ENCODE measurements at regions not wholly inside any gene's neighbourhood (a gene's known extent, or its start where the extent isn't known, plus 50 kb on each side); places are given as distances from the start of the nearest gene placed in this dataset.

DNA sequence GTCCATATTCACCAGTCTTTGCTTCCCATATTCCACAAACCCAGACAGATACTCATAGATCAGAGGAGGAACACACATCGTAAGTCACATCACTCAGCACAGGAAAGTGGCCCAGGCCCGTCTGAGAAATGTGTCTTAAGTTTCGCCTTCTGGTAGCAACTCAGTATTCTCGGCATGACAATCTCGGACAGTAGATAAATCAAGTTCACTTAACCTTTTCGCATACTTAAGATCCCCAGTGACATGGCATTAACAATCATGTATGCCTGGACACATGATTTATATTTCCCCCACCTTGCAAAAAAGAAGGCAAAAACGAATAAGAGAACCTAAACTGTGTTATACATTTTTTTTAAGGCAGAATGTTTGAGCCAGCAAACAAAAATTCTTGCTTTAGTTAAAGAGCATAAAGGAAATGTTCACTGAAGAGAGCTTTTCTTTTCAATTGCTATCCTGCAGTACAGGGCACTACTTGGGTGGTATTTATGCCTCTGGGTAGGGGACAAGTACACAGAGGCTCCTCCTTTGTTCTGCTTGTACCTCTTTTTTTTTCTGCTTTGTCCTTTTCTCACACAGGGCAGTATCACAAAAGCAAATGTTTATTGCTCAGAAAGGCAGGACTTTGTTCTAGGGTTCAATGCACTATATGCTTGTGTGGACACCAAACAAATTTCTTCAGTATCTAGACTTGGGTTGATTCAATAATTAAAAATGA is 360.6 kb downstream of the TDRD3 start:
- no peak for DNase-seq

DNA sequence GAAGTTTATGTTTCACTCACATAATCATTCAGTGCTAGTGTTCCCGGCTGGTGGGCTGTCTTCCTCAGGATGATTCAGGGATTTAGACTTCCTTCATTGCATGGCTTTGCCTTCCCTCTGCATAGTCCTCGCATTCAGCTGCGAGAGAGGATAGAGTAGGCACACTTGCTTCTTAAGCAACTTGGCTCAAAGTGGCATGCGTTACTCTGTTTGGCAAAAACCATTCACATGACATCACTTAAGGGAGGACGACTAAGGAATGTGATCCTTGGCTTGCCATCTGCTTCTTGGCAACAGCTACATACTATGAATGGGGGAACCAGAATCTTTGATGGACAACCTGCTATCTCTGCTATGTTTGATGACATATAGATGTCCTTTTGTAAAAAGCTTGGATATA is 359.3 kb downstream of the TDRD3 start:
- DNase-seq = no peak

GRCh38 chr13:60755380-60756163 is 358.6 kb downstream of the TDRD3 start:
- DNase-seq = no peak

DNA sequence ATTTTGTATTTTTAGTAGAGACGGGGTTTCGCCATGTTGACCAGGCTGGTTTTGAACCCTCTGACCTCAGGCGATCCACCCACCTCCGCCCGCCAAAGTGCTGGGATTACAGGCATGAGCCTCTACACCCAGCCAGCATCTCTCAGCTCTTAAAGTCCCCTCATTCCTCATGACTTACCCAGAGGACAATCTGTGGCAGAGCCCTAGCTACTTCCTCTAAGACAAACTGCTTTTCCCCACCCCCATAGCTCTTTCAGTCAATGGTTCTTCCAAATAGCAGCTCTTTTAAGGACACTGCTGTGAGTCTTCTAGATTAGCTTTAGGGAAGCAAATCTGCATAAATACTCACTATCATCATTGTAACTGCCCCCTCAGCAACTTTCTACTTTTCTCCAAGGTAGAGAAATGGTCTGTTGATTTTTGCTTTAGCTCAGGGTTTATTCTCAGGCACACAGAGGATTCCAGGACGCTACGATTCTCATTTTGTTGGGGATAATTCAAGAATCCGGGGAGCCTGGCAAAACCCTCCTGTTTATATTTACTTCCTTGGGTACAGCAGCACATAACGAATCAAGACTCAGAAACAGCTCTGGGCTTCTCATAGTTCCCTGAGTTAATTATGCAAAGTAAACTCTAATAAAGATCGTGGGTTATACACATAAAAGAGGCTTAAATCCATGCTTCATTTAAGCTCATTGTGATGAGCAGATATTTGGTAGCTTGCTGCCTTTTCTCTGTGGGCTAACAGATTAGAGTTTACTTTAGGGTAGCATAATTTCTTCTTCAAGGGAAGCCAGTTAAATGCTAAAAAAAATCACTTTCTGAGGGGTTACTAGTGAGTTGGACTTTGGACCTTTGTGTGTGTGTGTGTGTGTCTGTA is 357.4 kb downstream of the TDRD3 start:
- no peak for DNase-seq

DNA sequence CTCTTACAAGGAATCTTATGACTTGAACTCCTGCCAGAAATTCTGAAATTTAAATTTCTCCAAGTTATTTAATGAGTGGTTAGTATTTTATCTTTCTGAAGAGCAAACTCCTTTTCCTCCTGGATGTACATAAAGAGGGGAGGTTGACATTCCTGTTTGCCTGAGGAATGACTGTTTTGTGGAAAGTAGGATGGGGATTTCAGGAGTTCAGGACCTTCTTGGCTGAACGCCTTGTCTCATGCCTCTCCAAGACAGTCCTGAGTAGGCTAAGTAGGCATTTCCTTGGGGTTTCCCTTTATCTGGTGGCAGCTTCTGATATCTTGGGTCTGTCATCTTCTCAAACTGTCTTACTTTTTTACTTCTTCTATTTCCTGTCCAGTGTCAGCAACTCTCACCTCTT is 356.6 kb downstream of the TDRD3 start:
- no peak for DNase-seq

DNA sequence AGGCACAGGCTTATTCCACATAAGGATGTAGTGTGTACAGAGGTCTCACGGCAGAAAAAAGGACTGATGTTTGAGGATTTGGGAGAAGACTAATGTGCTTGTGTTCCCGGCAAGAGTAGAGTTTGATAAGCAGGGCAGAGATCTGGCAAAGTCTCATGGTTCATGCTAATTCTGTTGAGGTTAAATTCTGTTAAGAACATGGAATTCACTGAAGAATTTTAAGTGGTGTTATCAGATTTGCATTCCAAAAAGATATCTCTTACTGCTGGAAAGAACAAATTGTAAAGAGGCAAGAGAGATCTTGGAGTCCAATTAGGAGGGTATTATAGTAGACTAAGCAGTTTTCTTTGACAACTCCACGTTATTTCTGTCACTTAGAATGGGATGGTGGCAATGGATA is 348.3 kb downstream of the TDRD3 start:
- DNase-seq = no peak

DNA sequence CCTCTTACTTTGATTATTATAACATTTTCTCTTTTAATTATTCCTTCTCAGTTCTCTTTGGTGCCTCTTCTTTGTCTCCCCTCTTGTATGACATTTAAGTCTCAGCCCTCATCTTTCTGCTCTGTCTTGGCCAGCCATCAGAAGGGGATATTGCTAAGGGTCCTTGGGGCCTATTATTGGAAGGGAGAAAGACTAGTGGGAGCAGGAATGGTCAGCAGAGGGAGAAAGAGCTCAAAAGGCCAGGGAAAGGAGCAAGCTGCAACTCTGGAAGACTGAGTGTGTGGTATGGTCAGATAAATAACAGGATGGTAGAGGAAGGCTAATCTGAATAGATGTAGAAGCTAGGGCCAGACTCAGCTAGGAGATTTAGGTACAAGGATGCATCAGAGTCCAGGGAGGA is 336.9 kb downstream of the TDRD3 start:
- no peak for DNase-seq

GRCh38 chr13:60727140-60727539 is 330.1 kb downstream of the TDRD3 start:
- no peak for DNase-seq

DNA sequence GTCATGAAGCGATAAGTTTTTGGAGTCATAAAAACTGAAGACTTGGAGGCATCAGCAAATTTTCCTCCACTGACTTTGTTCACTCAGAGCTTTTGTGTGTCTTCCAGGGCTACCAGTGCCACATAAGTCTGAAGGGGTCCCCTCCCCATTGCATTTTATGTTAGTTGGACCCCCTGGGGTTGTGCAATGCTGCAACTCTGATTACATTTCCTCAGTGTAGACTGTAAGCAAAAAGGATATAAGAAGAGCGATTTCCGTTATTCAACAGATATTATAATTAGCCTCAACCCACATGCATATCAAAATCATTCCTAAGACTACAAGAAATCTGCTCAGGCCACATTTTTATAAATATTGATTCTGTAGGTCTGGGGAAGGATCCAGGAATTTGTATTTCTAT is 324.0 kb downstream of the TDRD3 start:
- no peak for DNase-seq

GRCh38 chr13:60720590-60720989 is 323.6 kb downstream of the TDRD3 start:
- DNase-seq = no peak

GRCh38 chr13:60716313-60716712 is 319.3 kb downstream of the TDRD3 start:
- DNase-seq = no peak

GRCh38 chr13:60707878-60708277 is 310.9 kb downstream of the TDRD3 start:
- DNase-seq = no peak

DNA sequence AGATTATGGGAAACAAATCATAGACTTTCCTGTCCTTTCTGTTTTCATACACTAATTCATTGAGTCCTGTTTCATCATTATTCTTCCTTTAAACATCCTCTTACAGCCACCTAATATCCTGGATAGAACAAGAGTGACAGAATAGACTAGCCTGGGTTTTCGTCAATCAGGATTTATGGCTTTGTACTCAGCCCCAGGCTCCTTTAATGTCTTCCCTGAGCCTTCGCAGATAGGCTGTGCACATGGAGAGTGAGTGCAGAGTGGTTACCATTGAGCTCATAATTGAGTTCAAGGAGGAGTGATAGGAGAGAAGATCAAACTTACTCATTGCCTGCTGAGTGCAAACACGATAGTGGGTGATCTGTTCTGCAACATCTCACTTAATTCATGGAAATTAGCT is 304.9 kb downstream of the TDRD3 start:
- no peak for DNase-seq

- no peak for DNase-seq
Measured at GRCh38 chr13:60700994-60701393, 304.0 kb downstream of the TDRD3 start.

DNA sequence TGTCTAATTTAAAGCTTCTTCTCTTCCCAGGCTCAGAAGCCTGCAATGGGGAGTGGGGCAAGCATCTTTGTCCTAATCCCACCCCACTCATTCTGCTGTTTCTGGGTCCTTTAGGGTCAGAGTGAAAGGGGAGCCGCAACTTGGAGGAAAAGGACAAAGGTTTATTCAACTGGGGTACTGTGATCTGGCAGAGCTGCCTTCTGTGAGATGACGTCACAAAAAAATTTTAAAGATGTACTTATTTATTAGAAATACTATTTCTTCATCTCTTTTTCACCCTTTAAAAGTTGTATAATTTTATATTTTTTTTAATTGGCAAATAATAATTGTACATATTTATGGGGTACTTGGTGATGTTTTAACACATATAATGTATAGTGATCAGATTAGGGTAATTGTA is 302.6 kb downstream of the TDRD3 start:
- no peak for DNase-seq

DNA sequence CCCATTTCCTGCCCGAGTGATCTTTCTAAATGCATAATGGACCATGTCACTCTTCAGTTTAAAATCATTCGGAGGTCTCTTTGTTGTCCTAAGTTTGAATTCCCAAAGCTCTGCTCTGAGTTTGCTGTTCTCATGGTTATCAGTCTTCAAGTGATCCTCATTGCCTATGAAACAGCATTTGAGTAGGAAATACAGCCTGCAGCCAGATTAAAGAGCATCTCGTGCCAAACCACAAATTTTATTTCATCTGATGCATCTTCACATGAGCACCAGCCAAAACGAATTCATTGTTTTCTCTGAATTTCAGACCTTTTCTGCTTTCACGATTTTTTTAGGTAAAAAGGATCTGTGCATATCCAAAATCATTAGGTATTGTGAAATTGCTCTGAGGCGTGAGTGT is 299.6 kb downstream of the TDRD3 start:
- no peak for DNase-seq

- no peak for DNase-seq
Measured at GRCh38 chr13:60691268-60691667, 294.2 kb downstream of the TDRD3 start.

GRCh38 chr13:60690604-60691003 is 293.6 kb downstream of the TDRD3 start:
- no peak for DNase-seq

DNA sequence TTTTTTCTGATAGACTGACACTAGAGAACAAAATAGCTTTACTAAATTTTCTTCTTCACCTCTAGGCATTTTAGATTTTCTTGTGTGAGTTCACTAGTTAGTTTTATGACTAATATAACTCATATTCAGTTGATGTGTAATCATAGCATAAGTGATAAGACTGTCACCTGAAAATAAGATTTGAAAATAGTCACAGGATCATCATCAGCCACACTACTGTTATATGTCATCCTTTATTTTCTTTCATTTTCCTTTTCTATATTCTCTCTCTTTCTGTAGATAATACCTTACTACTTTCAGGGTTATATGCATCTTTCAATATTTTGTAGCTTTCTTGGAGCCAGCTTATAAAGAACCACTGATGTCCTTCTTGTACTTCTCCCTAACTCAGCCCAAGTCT is 292.6 kb downstream of the TDRD3 start:
- DNase-seq = no peak

DNA sequence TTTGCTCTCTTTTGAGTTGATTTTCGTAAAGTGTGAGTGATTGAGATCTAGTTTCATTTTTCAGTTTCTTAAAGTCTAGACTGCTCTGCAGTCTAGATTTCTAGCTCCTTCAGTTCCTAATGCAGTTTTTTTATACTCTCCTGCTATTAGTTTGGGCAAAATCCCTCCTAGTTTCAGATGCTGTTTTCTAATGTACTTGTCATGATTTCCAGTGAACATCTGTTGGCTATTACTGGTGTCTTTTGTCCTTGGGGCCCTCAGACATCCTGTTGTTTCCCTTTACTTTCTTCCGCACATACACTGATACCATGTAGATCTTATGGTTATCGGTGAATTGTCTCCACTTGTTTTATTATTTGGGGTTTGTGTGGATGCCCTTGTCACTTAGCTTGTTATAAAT is 292.1 kb downstream of the TDRD3 start:
- DNase-seq = no peak

GRCh38 chr13:60679928-60680694 is 283.1 kb downstream of the TDRD3 start:
- no peak for DNase-seq

DNA sequence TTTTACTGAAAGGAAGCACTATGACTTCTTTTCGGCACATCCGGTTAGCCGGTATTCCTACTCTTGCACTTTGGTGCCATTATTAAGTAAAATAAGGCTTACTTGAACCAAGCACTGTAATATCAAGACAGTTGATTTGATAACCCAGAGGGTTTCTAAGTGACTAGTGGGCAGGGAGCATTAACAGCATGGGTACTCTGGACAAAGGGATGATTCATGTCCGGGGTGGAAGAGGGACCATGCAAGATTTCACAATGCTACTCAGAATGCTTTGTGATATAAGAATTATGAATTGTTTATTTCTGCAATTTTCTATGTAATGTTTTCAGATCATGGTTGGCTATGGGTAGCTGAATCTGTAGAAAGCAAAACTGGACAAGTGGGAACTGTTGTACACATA is 282.1 kb downstream of the TDRD3 start:
- DNase-seq = no peak

DNA sequence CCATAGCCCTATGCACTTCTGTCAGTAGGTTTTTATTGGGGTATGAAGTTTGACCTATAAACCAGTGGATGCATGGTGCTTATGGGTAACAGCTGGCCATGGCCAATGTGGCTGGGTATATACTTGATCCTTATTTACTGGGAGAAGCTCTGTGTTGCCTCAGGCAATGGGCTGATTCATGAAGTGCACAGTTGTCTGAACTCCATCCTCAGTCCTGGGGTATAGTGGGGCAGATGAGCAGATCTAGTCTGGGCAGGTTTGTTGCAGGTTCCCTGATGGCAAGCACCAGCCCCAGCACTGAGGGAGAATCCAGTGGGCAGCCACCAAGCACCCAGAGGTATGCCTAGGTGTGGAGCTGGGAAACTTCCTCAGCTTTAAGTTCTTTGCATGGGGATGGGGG is 274.4 kb downstream of the TDRD3 start:
- no peak for DNase-seq
